ENCODE measurements at regions not wholly inside any gene's neighbourhood (a gene's known extent, or its start where the extent isn't known, plus 50 kb on each side); places are given as distances from the start of the nearest gene placed in this dataset.

DNA sequence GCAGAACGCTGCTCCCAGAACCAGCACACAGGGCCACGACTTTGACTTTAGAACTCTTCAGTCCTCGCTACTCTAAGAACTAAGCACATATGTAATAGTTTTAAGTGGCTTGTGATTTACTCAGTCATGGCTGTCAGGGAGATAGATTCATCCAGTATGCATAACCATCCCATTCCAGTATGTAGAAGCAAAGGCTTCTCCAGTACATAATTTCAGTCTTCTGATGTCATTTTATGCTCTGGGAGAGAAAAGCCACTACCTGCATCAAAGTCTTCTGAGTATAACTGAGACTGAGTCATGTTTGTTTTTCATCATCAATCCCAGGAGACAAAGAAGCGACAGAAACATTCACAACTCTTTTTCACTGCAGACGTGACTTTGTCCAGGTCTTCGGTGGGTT lies 885.7 kb downstream of the PLA2G4A start:
- TF ChIP-seq POLR2AphosphoS5 (IDR thresholded peaks at IDR 0.05) (no peak), POLR2A (IDR thresholded peaks at IDR 0.05) (no peak), EP300 (IDR thresholded peaks at IDR 0.05) (no peak)
- TF ChIP-seq, protein P1, sequence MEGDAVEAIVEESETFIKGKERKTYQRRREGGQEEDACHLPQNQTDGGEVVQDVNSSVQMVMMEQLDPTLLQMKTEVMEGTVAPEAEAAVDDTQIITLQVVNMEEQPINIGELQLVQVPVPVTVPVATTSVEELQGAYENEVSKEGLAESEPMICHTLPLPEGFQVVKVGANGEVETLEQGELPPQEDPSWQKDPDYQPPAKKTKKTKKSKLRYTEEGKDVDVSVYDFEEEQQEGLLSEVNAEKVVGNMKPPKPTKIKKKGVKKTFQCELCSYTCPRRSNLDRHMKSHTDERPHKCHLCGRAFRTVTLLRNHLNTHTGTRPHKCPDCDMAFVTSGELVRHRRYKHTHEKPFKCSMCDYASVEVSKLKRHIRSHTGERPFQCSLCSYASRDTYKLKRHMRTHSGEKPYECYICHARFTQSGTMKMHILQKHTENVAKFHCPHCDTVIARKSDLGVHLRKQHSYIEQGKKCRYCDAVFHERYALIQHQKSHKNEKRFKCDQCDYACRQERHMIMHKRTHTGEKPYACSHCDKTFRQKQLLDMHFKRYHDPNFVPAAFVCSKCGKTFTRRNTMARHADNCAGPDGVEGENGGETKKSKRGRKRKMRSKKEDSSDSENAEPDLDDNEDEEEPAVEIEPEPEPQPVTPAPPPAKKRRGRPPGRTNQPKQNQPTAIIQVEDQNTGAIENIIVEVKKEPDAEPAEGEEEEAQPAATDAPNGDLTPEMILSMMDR (IDR thresholded peaks at IDR 0.05), result no peak

All from sigmoid colon (tissue), 4 donors.